Prostate gland (tissue), 2 donors: ENCODE measurements at regions not wholly inside any gene's neighbourhood (a gene's known extent, or its start where the extent isn't known, plus 50 kb on each side); places are given as distances from the start of the nearest gene placed in this dataset.

Source experiments
- DNase-seq: peaks from one replicate; pipeline ENCODE4 v3.0.0-alpha.2; 2019; ENCODE audit warnings: low spot score
- H3K27ac ChIP-seq, 2 donors: fragments of 200-600 bp; sonication (generic); 2 replicates each; pipeline ENCODE4 v1.5.1; 2017 to 2019
- H3K27me3 ChIP-seq: fragments of 200-600 bp; sonication (generic); replicated peaks from 2 replicates; pipeline ENCODE4 v1.5.1; 2019; ENCODE audit not compliant: insufficient read depth
- H3K36me3 ChIP-seq, 2 donors: fragments of 200-600 bp; sonication (generic); 1 replicate in 1 of 2; 2 replicates in 1 of 2; pipeline versions ENCODE4 v1.5.1 to v1.8.1; 2017 to 2019
- H3K4me1 ChIP-seq: fragments of 200-600 bp; sonication (generic); replicated peaks from 2 replicates; pipeline ENCODE4 v1.5.1; 2019
- H3K4me3 ChIP-seq, 2 donors: fragments of 200-600 bp; sonication (generic); 2 replicates each; pipeline ENCODE4 v1.5.1; 2017 to 2019
- H3K9me3 ChIP-seq: fragments of 200-600 bp; sonication (generic); 2 replicates; pipeline ENCODE4 v1.5.1; 2017
- POLR2A ChIP-seq: fragments of 450-650 bp; IDR thresholded peaks from one replicate; pipeline ENCODE4 v1.6.1; 2016; ENCODE audit warnings: antibody characterized with exemption, mild to moderate bottlenecking
- POLR2AphosphoS5 ChIP-seq: sonication (generic); formaldehyde crosslinking; IDR thresholded peaks from one replicate; pipeline ENCODE4 v1.6.1; 2017; ENCODE audit warnings: antibody characterized with exemption
- WGBS: methylation state at CpG from one replicate; pipeline ENCODE4 v1.1.5; 2018; 5-methylcytosine and 5-hydroxymethylcytosine counted together
- intact Hi-C: fragments of 100-400 bp; cut with DNase I; formaldehyde crosslinking; loops from one replicate; pipeline ENCODE4 v1.14.2; 2022
- TF ChIP-seq, protein P1 (sequence below), 4 experiments: fragments of 200-600 bp in 2 of 4; fragments of 450-650 bp in 2 of 4; sonication (generic) in 2 of 4; IDR thresholded peaks; 1 replicate in 3 of 4; 2 replicates in 1 of 4; pipeline ENCODE4 v1.5.1; 2016 to 2019; ENCODE audit warnings: antibody characterized with exemption in 4 of 4, mild to moderate bottlenecking in 2 of 4, moderate library complexity in 2 of 4

GRCh38 chr4:20432088-20432487, 180.4 kb downstream of the SLIT2 start:
- DNase-seq, result no peak
- no peaks in the 10 kb centered on the region for H3K4me1 ChIP-seq
- no peak overlapping the region for H3K27ac ChIP-seq
- TF ChIP-seq, protein P1, sequence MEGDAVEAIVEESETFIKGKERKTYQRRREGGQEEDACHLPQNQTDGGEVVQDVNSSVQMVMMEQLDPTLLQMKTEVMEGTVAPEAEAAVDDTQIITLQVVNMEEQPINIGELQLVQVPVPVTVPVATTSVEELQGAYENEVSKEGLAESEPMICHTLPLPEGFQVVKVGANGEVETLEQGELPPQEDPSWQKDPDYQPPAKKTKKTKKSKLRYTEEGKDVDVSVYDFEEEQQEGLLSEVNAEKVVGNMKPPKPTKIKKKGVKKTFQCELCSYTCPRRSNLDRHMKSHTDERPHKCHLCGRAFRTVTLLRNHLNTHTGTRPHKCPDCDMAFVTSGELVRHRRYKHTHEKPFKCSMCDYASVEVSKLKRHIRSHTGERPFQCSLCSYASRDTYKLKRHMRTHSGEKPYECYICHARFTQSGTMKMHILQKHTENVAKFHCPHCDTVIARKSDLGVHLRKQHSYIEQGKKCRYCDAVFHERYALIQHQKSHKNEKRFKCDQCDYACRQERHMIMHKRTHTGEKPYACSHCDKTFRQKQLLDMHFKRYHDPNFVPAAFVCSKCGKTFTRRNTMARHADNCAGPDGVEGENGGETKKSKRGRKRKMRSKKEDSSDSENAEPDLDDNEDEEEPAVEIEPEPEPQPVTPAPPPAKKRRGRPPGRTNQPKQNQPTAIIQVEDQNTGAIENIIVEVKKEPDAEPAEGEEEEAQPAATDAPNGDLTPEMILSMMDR (IDR thresholded peaks at IDR 0.05), result no peak
- TF ChIP-seq POLR2A (no peak), POLR2AphosphoS5 (no peak)
- no peaks in the 10 kb centered on the region for H3K9me3 ChIP-seq
- no peaks in the 10 kb centered on the region for H3K36me3 ChIP-seq
- 42% methylated on average over 5 of the region's 5 CpGs for WGBS
- H3K27me3 ChIP-seq, result no peaks in the 10 kb centered on the region
- no peak overlapping the region for H3K4me3 ChIP-seq
- intact Hi-C loops, result loop anchor here (5.0 kb wide), 1 partner anchor 180 kb away; the partner anchor contains the start of gene SLIT2

GRCh38 chr4:20433097-20433705, 181.5 kb downstream of the SLIT2 start:
- H3K4me1 ChIP-seq, result no peaks in the 10 kb centered on the region
- WGBS, result 36% methylated on average over 5 of the region's 5 CpGs
- no peak for TF ChIP-seq POLR2AphosphoS5
- TF ChIP-seq POLR2A, result no peak
- TF ChIP-seq, protein P1 (IDR thresholded peaks at IDR 0.05), result no peak
- intact Hi-C loops, result loop anchor here (5.0 kb wide), 1 partner anchor 181 kb away; the partner anchor contains the start of gene SLIT2
- H3K36me3 ChIP-seq, result no peaks in the 10 kb centered on the region
- H3K9me3 ChIP-seq, result no peaks in the 10 kb centered on the region
- no peak for DNase-seq
- no peak overlapping the region for H3K4me3 ChIP-seq
- H3K27ac ChIP-seq, result no peak overlapping the region
- no peaks in the 10 kb centered on the region for H3K27me3 ChIP-seq

DNA sequence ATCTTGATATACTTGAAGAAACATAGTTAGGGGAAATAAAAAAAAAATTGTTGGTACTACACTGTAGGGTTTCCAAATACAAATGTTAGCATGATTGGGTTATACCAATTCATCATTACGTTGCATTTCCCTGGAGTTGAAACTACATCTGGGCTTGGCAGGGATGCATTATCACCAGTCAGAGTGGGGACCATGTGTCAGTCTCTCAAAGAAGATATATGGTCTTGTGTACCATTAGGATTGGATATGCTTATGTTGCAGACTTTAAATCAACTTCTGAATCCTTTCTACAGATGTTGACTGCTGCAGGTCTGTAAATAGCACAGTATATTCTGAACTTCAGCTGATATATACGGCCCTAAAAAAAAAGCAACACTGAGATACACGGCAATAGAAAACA, 188.5 kb downstream of the SLIT2 start:
- H3K4me3 ChIP-seq, result no peak overlapping the region
- H3K27ac ChIP-seq, result no peak overlapping the region
- no peak for TF ChIP-seq POLR2A
- no peak for TF ChIP-seq POLR2AphosphoS5
- TF ChIP-seq, protein P1 (IDR thresholded peaks at IDR 0.05), result no peak
- no peak for DNase-seq
- no peaks in the 10 kb centered on the region for H3K36me3 ChIP-seq
- WGBS, result 71% methylated on average over 3 of the region's 3 CpGs
- intact Hi-C loops, result no loop called here
- no peaks in the 10 kb centered on the region for H3K27me3 ChIP-seq
- H3K9me3 ChIP-seq, result no peaks in the 10 kb centered on the region
- no peaks in the 10 kb centered on the region for H3K4me1 ChIP-seq

- DNase-seq, result no peak
- intact Hi-C loops, result no loop called here
- H3K4me1 ChIP-seq, result no peaks in the 10 kb centered on the region
- TF ChIP-seq POLR2A (no peak), POLR2AphosphoS5 (no peak)
- TF ChIP-seq, protein P1 (IDR thresholded peaks at IDR 0.05), result no peak
- 66% methylated on average over 1 of the region's 1 CpG for WGBS
- H3K36me3 ChIP-seq, result no peaks in the 10 kb centered on the region
- no peaks in the 10 kb centered on the region for H3K9me3 ChIP-seq
- no peaks in the 10 kb centered on the region for H3K27me3 ChIP-seq
- H3K4me3 ChIP-seq, result no peak overlapping the region
- H3K27ac ChIP-seq, result no peak overlapping the region
Observed at GRCh38 chr4:20443015-20443805, 191.5 kb downstream of the SLIT2 start.
